ENCODE measurements at regions not wholly inside any gene's neighbourhood (a gene's known extent, or its start where the extent isn't known, plus 50 kb on each side); places are given as distances from the start of the nearest gene placed in this dataset.

GRCh38 chr10:54985732-54986131 lies 184.7 kb upstream of the PCDH15 start:
- DNase-seq: no peak

GRCh38 chr10:54983255-54983654 lies 182.2 kb upstream of the PCDH15 start:
- no peak for DNase-seq

GRCh38 chr10:54962134-54962900 lies 161.3 kb upstream of the PCDH15 start:
- no peak for DNase-seq

GRCh38 chr10:54961040-54961439 lies 160.0 kb upstream of the PCDH15 start:
- DNase-seq: no peak

GRCh38 chr10:54958844-54959243 lies 157.8 kb upstream of the PCDH15 start:
- DNase-seq: no peak

- no peak for DNase-seq
These were observed 146.6 kb upstream of the PCDH15 start for GRCh38 chr10:54947605-54948004.

- DNase-seq: no peak
These were observed 139.4 kb upstream of the PCDH15 start for GRCh38 chr10:54940418-54940817.

GRCh38 chr10:54914049-54914448 lies 113.0 kb upstream of the PCDH15 start:
- DNase-seq: no peak

- no peak for DNase-seq
These were observed 108.1 kb upstream of the PCDH15 start for GRCh38 chr10:54909165-54909564.

- DNase-seq: no peak
These were observed 107.0 kb upstream of the PCDH15 start for GRCh38 chr10:54908019-54908418.

GRCh38 chr10:54906940-54907339 lies 105.9 kb upstream of the PCDH15 start:
- DNase-seq: no peak

- no peak for DNase-seq
These were observed 104.7 kb upstream of the PCDH15 start for GRCh38 chr10:54905578-54906192.

- DNase-seq: no peak
These were observed 103.8 kb upstream of the PCDH15 start for GRCh38 chr10:54904833-54905232.

GRCh38 chr10:54903745-54904144 lies 102.7 kb upstream of the PCDH15 start:
- DNase-seq: no peak

- DNase-seq: no peak
These were observed 99.6 kb upstream of the PCDH15 start for GRCh38 chr10:54900584-54900983.

GRCh38 chr10:54880996-54881395 lies 80.0 kb upstream of the PCDH15 start:
- DNase-seq: no peak

GRCh38 chr10:54869022-54869421 lies 68.0 kb upstream of the PCDH15 start:
- no peak for DNase-seq

GRCh38 chr10:54866666-54867065 lies 65.6 kb upstream of the PCDH15 start:
- DNase-seq: no peak

GRCh38 chr10:54854843-54855242 lies 53.8 kb upstream of the PCDH15 start:
- DNase-seq: no peak

GRCh38 chr10:54854389-54854788 lies 53.4 kb upstream of the PCDH15 start:
- DNase-seq: no peak

- DNase-seq: no peak
These were observed 52.9 kb upstream of the PCDH15 start for GRCh38 chr10:54853883-54854282.
